ENCODE measurements at regions not wholly inside any gene's neighbourhood (a gene's known extent, or its start where the extent isn't known, plus 50 kb on each side); places are given as distances from the start of the nearest gene placed in this dataset.

- TF ChIP-seq POLR2A (IDR thresholded peaks at IDR 0.05; ENCODE audit: extremely low read depth, insufficient read length) (no peak), CTCF (IDR thresholded peaks at IDR 0.05; ENCODE audit: low read depth, low read length) (no peak), MYC (IDR thresholded peaks at IDR 0.05; ENCODE audit: low read depth, low read length) (no peak)
Measured at GRCh38 chr2:34178482-34178881, 579.4 kb upstream of the FAM98A start.
